BJ (cell line): ENCODE measurements at regions not wholly inside any gene's neighbourhood (a gene's known extent, or its start where the extent isn't known, plus 50 kb on each side); places are given as distances from the start of the nearest gene placed in this dataset.

ENCODE experiments used
- CTCF ChIA-PET: fragments of 350-600 bp; formaldehyde crosslinking; extraction: SDS; loops from one replicate; lab custom pipeline; 2021; ENCODE audit warnings: antibody characterized with exemption, inconsistent platforms; lab: Yijun Ruan, JAX
- POLR2A ChIA-PET: fragments of 300-600 bp; sonication (Branson Sonifier 250); formaldehyde crosslinking; extraction: SDS; loops from one replicate; lab custom pipeline; 2021; ENCODE audit warnings: antibody characterized with exemption; lab: Charles Lee
- DNase-seq: peaks from one replicate; pipeline ENCODE4 v3.0.0-alpha.2; 2011; ENCODE audit warnings: low read depth
- H3K27me3 ChIP-seq: 2 replicates; pipeline ENCODE4 v1.6.0; 2011; ENCODE audit warnings: low read length; ENCODE audit not compliant: control insufficient read depth, insufficient read depth
- H3K36me3 ChIP-seq: 2 replicates; pipeline ENCODE4 v1.5.1; 2011; ENCODE audit warnings: low read length; ENCODE audit not compliant: control insufficient read depth, insufficient read depth
- H3K4me3 ChIP-seq: 2 replicates; pipeline ENCODE4 v1.5.1; 2011; ENCODE audit warnings: low read depth, mild to moderate bottlenecking, control low read depth, low read length
- CTCF ChIP-seq: IDR thresholded peaks from 2 replicates; pipeline ENCODE4 v1.5.1; 2011; ENCODE audit warnings: low read depth, mild to moderate bottlenecking, control low read depth, inconsistent platforms, low read length, moderate library complexity; ENCODE audit not compliant: insufficient read depth

DNA sequence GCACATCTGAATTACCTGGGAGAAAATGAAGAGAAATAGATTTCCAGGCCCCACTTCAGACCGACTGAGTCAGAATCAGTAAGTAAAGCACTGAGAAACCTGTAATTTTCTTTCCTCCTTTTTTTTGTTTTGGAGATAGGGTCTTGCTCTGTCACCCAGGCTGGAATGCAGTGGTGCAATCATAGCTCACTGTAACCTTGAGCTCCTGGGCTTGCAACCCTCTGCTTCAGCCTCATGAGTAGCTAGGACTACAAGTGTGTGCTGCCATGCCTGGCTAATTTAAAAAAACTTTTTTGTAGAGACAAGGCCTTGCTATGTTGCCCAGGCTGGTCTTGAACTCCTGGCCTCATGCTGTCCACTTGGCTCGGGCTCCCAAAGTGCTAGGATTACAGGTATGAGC lies 260.2 kb downstream of the STK31 start:
- Histone ChIP-seq H3K4me3 (no peak overlapping the region), H3K36me3 (no peaks in the 10 kb centered on the region), H3K27me3 (no peaks in the 10 kb centered on the region)
- DNase-seq: no peak
- POLR2A ChIA-PET: interaction anchor here (0.7 kb wide), 1 partner anchor 693 kb away, joined by 7 read pairs; no protein-coding TSS in a partner anchor
- TF ChIP-seq CTCF: no peak
- CTCF ChIA-PET: interaction anchor here (0.7 to 1.6 kb wide), 3 partner anchors 9 to 31 kb away, joined by 3 to 5 read pairs (median 4); no protein-coding TSS in a partner anchor

DNA sequence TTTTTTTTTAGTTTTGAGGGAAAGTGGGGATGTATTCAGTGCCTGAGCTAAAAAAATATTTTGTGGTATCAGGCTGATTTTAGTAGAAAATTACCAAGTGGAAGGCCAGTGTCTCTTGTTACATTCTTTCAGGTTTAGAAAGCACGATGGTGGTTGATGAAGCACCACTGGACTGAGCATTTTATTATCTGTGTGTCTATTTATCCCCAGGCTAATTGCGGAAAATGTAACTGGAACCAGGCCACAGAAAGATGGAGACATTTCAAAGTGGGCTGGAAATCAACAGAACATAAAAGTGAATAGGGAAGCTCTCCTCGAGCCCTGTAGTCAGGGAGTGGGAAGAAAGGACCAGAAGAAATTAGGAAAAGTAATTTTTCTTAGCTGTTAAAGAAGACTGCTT lies 261.0 kb downstream of the STK31 start:
- no peak overlapping the region for H3K4me3 ChIP-seq
- no peaks in the 10 kb centered on the region for H3K36me3 ChIP-seq
- POLR2A ChIA-PET: interaction anchor here (0.7 kb wide), 1 partner anchor 692 kb away, joined by 7 read pairs; no protein-coding TSS in a partner anchor
- DNase-seq: peak; percentile 64
- H3K27me3 ChIP-seq: no peaks in the 10 kb centered on the region
- no peak for TF ChIP-seq CTCF
- CTCF ChIA-PET: interaction anchor here (0.7 to 1.6 kb wide), 2 partner anchors 8 to 32 kb away, joined by 3 to 5 read pairs; no protein-coding TSS in a partner anchor

- Histone ChIP-seq H3K27me3 (no peaks in the 10 kb centered on the region), H3K36me3 (no peaks in the 10 kb centered on the region), H3K4me3 (no peak overlapping the region)
- no peak for DNase-seq
- TF ChIP-seq CTCF: no peak
- POLR2A ChIA-PET: no interaction called here
- CTCF ChIA-PET: interaction anchor here (1.6 kb wide), 1 partner anchor 33 kb away, joined by 5 read pairs; no protein-coding TSS in a partner anchor
Measured at GRCh38 chr7:23972057-23972456, 262.0 kb downstream of the STK31 start.

GRCh38 chr7:23973264-23973663 lies 263.2 kb downstream of the STK31 start:
- no peak for DNase-seq
- CTCF ChIA-PET: no interaction called here
- H3K36me3 ChIP-seq: no peaks in the 10 kb centered on the region
- TF ChIP-seq CTCF: no peak
- POLR2A ChIA-PET: no interaction called here
- no peaks in the 10 kb centered on the region for H3K27me3 ChIP-seq
- H3K4me3 ChIP-seq: no peak overlapping the region

DNA sequence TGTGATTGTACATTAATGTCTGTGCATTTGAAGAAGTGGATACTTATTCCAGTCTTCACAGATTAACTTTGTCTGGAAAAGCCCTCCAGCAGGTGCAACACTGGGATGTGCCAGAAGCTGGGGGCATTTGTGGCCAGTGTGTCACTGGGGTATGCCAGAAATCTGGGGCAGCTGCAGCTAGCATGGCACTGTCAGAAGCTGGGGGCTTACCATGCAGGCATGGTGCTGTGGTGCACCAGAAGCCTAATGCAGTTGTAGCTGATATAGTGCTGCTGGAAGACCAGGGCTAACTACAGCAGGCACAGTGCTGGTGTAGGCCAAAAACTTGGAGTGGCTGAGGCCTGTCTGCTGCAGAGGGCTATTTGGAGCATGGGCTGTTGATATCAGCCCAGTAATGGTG lies 270.1 kb downstream of the STK31 start:
- Histone ChIP-seq H3K36me3 (no peaks in the 10 kb centered on the region), H3K4me3 (no peak overlapping the region), H3K27me3 (no peaks in the 10 kb centered on the region)
- ChIA-PET CTCF (interaction anchor here (0.6 to 1.1 kb wide), 2 partner anchors 117 to 235 kb away, joined by 3 read pairs; no protein-coding TSS in a partner anchor), POLR2A (no interaction called here)
- DNase-seq: no peak
- TF ChIP-seq CTCF: no peak
